Kidney (tissue), 13 donors: ENCODE measurements at regions not wholly inside any gene's neighbourhood (a gene's known extent, or its start where the extent isn't known, plus 50 kb on each side); places are given as distances from the start of the nearest gene placed in this dataset.
A peak's percentile ranks its signal among the peaks of the same experiment; 100 is the strongest.

ENCODE experiments used
- DNase-seq, 5 donors: peaks; one replicate each; pipeline ENCODE4 v3.0.0-alpha.2; 2013 to 2020
- FAIRE-seq: peaks from 2 replicates; lab custom pipeline; 2012; peaks lifted over from hg19 to GRCh38; lab: Jason Lieb, UNC
- H3K27ac ChIP-seq, 2 donors: one replicate each; pipeline ENCODE4 v1.7.0; 2013; ENCODE audit warnings: low read depth in 2 of 2, low read length in 2 of 2, inconsistent platforms in 1 of 2
- H3K27me3 ChIP-seq: one replicate; pipeline ENCODE4 v1.7.1; 2013; ENCODE audit warnings: low read length, inconsistent platforms; ENCODE audit not compliant: control insufficient read depth, insufficient read depth
- H3K36me3 ChIP-seq, 3 donors: one replicate each; pipeline versions ENCODE4 v1.7.0 to v1.7.1; 2013; ENCODE audit warnings: low read length in 3 of 3, control low read depth in 1 of 3, inconsistent platforms in 1 of 3; ENCODE audit not compliant: insufficient read depth in 3 of 3, control insufficient read depth in 2 of 3
- H3K4me1 ChIP-seq, 3 donors: one replicate each; pipeline versions ENCODE4 v1.7.0 to v1.7.1; 2013; ENCODE audit warnings: low read length in 3 of 3, inconsistent platforms in 1 of 3, low read depth in 1 of 3; ENCODE audit not compliant: control insufficient read depth in 2 of 3, insufficient read depth in 2 of 3
- H3K4me3 ChIP-seq, 3 donors: one replicate each; pipeline versions ENCODE4 v1.7.0 to v1.8.1; 2013; ENCODE audit warnings: low read length in 3 of 3, control low read depth in 1 of 3, inconsistent platforms in 1 of 3
- H3K9ac ChIP-seq, 3 donors: one replicate each; pipeline versions ENCODE4 v1.7.0 to v1.7.1; 2013; ENCODE audit warnings: low read length in 3 of 3, control low read depth in 1 of 3, inconsistent platforms in 1 of 3
- H3K9me3 ChIP-seq, 3 donors: one replicate each; pipeline versions ENCODE4 v1.7.0 to v1.7.1; 2013; ENCODE audit warnings: low read length in 3 of 3, control low read depth in 1 of 3, inconsistent platforms in 1 of 3; ENCODE audit not compliant: control insufficient read depth in 2 of 3, insufficient read depth in 1 of 3
- CTCF ChIP-seq: IDR thresholded peaks from 3 replicates; pipeline ENCODE4 v1.5.1; 2012; ENCODE audit warnings: mild to moderate bottlenecking, moderate library complexity, borderline replicate concordance; ENCODE audit not compliant: insufficient read depth; ENCODE audit errors: extremely low read depth
- intact Hi-C: fragments of 100-400 bp; cut with DNase I; formaldehyde crosslinking; loops from one replicate; pipeline ENCODE4 v1.11.1; 2022
- donor health status: control.
- donor health status: control.
- donor health status: control.
- donor health status: control.
- donor health status: control.
- donor health status: DM: yes; HTN: yes; CAD: no.
- donor health status: Normal renal cell carcinoma (clear cell type).

- H3K27ac ChIP-seq, result no peak overlapping the region
- TF ChIP-seq CTCF, result no peak
- H3K4me1 ChIP-seq, result no peaks in the 10 kb centered on the region
- intact Hi-C loops, result no loop called here
- H3K4me3 ChIP-seq, result no peak overlapping the region
- FAIRE-seq, result no peak
- no peaks in the 10 kb centered on the region for H3K36me3 ChIP-seq
- H3K9me3 ChIP-seq, result no peaks in the 10 kb centered on the region
- DNase-seq, result peak in 1 of 5 donors; percentile 58
- H3K27me3 ChIP-seq, result no peaks in the 10 kb centered on the region
- H3K9ac ChIP-seq, result no peak overlapping the region
Measured at GRCh38 chr4:3820806-3821579, 54.8 kb downstream of the ADRA2C start.

- Histone ChIP-seq H3K27me3 (no peaks in the 10 kb centered on the region), H3K4me3 (no peak overlapping the region), H3K4me1 (peaks cover 0 to 2% (median 0%) of the 10 kb centered on the region in 3 donors), H3K36me3 (no peaks in the 10 kb centered on the region), H3K9me3 (no peaks in the 10 kb centered on the region), H3K27ac (no peak overlapping the region), H3K9ac (no peak overlapping the region)
- TF ChIP-seq CTCF, result no peak
- no peak for FAIRE-seq
- DNase-seq, result peak in 2 of 5 donors; percentile 14 to 56
- intact Hi-C loops, result no loop called here
Measured at GRCh38 chr4:3821580-3822229, 55.5 kb downstream of the ADRA2C start.

GRCh38 chr4:3822230-3822947 lies 56.2 kb downstream of the ADRA2C start:
- H3K4me3 ChIP-seq, result no peak overlapping the region
- H3K9me3 ChIP-seq, result no peaks in the 10 kb centered on the region
- DNase-seq (peak in 2 of 5 donors; percentile 33 to 61), FAIRE-seq (no peak)
- intact Hi-C loops, result no loop called here
- no peak overlapping the region for H3K27ac ChIP-seq
- H3K4me1 ChIP-seq, result peaks cover 0 to 4% (median 0%) of the 10 kb centered on the region in 3 donors
- TF ChIP-seq CTCF, result no peak
- H3K9ac ChIP-seq, result no peak overlapping the region
- no peaks in the 10 kb centered on the region for H3K36me3 ChIP-seq
- no peaks in the 10 kb centered on the region for H3K27me3 ChIP-seq
